DOHH2 (cell line): ENCODE measurements at regions not wholly inside any gene's neighbourhood (a gene's known extent, or its start where the extent isn't known, plus 50 kb on each side); places are given as distances from the start of the nearest gene placed in this dataset.
"Not testable (repeated sequence)": the region's sequence is repeated elsewhere in the genome, so short reads cannot be mapped to it uniquely, and the experiment has no call there.

Source experiments
- EZH2phosphoT487 ChIP-seq: fragments of 200-600 bp; sonication (generic); IDR thresholded peaks from 2 replicates; pipeline ENCODE4 v1.6.1; 2017; ENCODE audit warnings: borderline replicate concordance, mild to moderate bottlenecking, antibody characterized with exemption, low read length, moderate library complexity, mixed read lengths
- TF ChIP-seq, protein P1 (sequence below): fragments of 200-600 bp; sonication (generic); IDR thresholded peaks from one replicate; pipeline ENCODE4 v1.5.1; 2014; ENCODE audit warnings: antibody characterized with exemption, mild to moderate bottlenecking, low read depth, low read length; ENCODE audit not compliant: poor library complexity, severe bottlenecking

DNA sequence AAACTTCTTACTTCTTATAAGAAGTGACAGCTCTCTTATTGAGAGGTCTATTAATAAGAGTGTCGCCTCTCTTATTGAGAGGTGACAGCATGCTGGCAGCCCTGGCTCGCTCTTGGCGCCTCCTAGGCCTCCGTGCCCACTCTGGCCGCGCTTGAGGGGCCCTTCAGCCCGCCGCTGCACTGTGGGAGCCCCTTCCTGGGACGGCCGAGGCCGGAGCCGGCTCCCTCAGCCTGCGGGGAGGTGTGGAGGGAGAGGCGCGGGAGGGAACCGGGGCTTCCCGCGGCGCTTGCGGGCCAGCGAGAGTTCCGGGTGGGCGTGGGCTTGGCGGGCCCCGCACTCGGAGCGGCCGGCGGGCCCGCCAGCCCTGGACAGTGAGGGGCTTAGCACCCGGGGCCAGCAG, 554.2 kb upstream of the ACTRT1 start:
- not testable (repeated sequence) for TF ChIP-seq EZH2phosphoT487
- TF ChIP-seq, protein P1, sequence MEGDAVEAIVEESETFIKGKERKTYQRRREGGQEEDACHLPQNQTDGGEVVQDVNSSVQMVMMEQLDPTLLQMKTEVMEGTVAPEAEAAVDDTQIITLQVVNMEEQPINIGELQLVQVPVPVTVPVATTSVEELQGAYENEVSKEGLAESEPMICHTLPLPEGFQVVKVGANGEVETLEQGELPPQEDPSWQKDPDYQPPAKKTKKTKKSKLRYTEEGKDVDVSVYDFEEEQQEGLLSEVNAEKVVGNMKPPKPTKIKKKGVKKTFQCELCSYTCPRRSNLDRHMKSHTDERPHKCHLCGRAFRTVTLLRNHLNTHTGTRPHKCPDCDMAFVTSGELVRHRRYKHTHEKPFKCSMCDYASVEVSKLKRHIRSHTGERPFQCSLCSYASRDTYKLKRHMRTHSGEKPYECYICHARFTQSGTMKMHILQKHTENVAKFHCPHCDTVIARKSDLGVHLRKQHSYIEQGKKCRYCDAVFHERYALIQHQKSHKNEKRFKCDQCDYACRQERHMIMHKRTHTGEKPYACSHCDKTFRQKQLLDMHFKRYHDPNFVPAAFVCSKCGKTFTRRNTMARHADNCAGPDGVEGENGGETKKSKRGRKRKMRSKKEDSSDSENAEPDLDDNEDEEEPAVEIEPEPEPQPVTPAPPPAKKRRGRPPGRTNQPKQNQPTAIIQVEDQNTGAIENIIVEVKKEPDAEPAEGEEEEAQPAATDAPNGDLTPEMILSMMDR = not testable (repeated sequence)
